Stimulated activated naive CD8-positive, alpha-beta T cell treated with anti-CD3 and anti-CD28 coated beads, Interleukin-15, Interleukin-2, amounts not matched to agents 100 ng/mL and 50 ng/mL, for 24 hours (primary cell): ENCODE measurements at regions not wholly inside any gene's neighbourhood (a gene's known extent, or its start where the extent isn't known, plus 50 kb on each side); places are given as distances from the start of the nearest gene placed in this dataset.
"Not testable (repeated sequence)": the region's sequence is repeated elsewhere in the genome, so short reads cannot be mapped to it uniquely, and the experiment has no call there.

Experiments
- H3K27ac Mint-ChIP-seq: one replicate; pipeline ENCODE4 v1.8.0; 2021; ENCODE audit warnings: mild to moderate bottlenecking, mixed read lengths
- H3K27me3 Mint-ChIP-seq: one replicate; pipeline ENCODE4 v1.8.0; 2021; ENCODE audit warnings: mixed read lengths
- H3K36me3 Mint-ChIP-seq: one replicate; pipeline ENCODE4 v1.8.0; 2021; ENCODE audit warnings: low read depth, mixed read lengths
- H3K4me1 Mint-ChIP-seq: one replicate; pipeline ENCODE4 v1.8.0; 2021; ENCODE audit warnings: low read depth, mixed read lengths
- H3K4me3 Mint-ChIP-seq: one replicate; pipeline ENCODE4 v1.8.0; 2021; ENCODE audit warnings: mild to moderate bottlenecking, mixed read lengths
- H3K9me3 Mint-ChIP-seq: one replicate; pipeline ENCODE4 v1.8.0; 2021; ENCODE audit warnings: mixed read lengths

GRCh38 chr13:63773476-63773875, 2357.8 kb upstream of the PCDH20 start:
- no peaks in the 10 kb centered on the region for H3K36me3 Mint-ChIP-seq
- no peak overlapping the region for H3K4me3 Mint-ChIP-seq
- no peak overlapping the region for H3K27ac Mint-ChIP-seq
- H3K9me3 Mint-ChIP-seq = peaks cover 8% of the 10 kb centered on the region
- no peaks in the 10 kb centered on the region for H3K27me3 Mint-ChIP-seq
- no peaks in the 10 kb centered on the region for H3K4me1 Mint-ChIP-seq

- H3K36me3 Mint-ChIP-seq, H3K4me1 Mint-ChIP-seq, H3K27me3 Mint-ChIP-seq, H3K27ac Mint-ChIP-seq, H3K9me3 Mint-ChIP-seq, H3K4me3 Mint-ChIP-seq: not testable (repeated sequence)
Observed at GRCh38 chr13:63757683-63758082, 2342.0 kb upstream of the PCDH20 start.

DNA sequence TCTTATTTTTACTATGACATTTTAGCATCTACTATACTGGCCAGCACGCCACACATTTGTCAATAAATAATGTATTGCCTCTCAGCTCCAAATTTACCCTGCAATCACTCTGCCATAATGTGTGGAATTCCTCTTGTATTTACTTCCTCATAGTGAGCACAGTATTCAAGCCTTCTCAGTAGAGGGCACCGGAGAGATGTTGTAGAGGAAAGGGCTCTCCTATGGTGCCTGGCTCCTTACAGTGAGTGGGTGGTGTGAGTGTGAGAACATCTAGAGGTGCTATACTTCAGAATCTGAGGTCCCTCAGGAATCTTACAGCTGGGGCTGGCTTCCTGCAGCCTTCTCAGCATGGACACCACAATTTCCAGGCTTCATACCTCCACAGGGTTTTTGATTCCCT, 2334.2 kb upstream of the PCDH20 start:
- H3K27ac Mint-ChIP-seq, H3K4me1 Mint-ChIP-seq, H3K36me3 Mint-ChIP-seq, H3K27me3 Mint-ChIP-seq, H3K4me3 Mint-ChIP-seq, H3K9me3 Mint-ChIP-seq: not testable (repeated sequence)

DNA sequence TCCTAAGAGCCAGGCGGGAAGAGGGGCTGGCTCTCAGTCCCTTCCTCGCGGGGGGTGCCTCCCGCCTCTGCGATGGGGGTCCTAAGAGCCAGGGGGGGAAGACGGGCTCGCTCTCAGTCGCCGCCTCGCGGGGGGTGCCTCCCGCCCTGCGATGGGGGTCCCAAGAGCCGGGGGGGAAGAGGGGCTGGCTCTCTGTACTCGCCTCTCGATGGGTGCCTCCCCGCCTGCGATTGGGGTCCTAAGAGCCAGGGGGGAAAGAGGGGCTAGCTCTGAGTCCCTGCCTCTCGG, 2326.1 kb upstream of the PCDH20 start:
- H3K4me3 Mint-ChIP-seq, H3K27me3 Mint-ChIP-seq, H3K9me3 Mint-ChIP-seq, H3K36me3 Mint-ChIP-seq, H3K4me1 Mint-ChIP-seq, H3K27ac Mint-ChIP-seq: not testable (repeated sequence)

GRCh38 chr13:63741029-63741813, 2325.6 kb upstream of the PCDH20 start:
- no peaks in the 10 kb centered on the region for H3K27me3 Mint-ChIP-seq
- H3K27ac Mint-ChIP-seq = no peak overlapping the region
- no peaks in the 10 kb centered on the region for H3K4me1 Mint-ChIP-seq
- H3K36me3 Mint-ChIP-seq = no peaks in the 10 kb centered on the region
- H3K4me3 Mint-ChIP-seq = no peak overlapping the region
- no peaks in the 10 kb centered on the region for H3K9me3 Mint-ChIP-seq

DNA sequence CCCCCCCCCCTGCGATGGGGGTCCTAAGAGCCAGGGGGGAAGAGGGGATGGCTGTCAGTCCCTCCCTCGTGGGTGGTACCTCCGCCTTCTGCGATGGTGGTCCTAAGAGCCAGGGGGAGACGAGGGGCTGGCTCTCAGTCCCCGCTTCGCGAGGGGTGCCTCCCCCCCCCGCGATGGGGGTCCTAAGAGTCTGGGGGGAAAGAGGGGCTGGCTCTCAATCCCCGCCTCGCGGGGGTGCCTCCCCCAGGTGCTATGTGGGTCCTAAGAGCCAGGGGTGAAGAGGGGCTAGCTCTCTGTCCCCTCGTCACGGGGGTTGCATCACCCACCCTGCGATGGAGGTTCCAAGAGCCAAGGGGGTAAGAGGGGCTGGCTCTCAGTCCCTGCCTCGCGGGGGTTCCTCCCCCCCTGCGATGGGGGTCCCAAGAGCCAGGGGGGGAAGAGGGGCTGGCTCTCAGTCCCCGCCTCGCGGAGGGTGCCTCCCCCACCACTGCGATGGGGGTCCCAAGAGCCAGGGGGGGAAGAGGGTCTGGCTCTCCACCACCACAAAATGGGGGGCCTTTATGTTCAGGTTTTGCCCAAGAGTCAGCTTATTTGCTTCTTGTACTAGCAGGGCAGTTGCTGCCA, 2323.6 kb upstream of the PCDH20 start:
- H3K27me3 Mint-ChIP-seq, H3K27ac Mint-ChIP-seq, H3K9me3 Mint-ChIP-seq, H3K4me3 Mint-ChIP-seq, H3K36me3 Mint-ChIP-seq, H3K4me1 Mint-ChIP-seq: not testable (repeated sequence)

DNA sequence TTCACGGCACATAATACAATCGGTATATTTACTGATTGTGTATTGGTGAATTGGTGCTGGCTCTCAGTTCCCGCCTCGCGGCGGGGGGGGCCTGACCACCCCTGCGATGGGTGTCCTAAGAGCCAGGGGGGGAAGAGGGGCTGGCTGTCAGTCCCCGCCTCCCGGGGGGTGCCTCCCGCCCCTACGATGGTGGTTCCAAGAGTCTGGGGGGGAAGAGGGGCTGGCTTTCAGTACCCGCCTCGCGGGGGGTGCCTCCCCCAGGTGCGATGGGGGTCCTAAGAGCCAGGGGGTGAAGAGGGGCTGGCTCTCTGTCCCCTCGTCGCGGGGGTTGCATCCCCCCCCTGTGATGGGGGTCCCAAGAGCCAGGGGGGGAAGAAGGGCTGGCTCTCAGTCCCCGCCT, 2321.8 kb upstream of the PCDH20 start:
- Mint-ChIP-seq H3K9me3 (no peaks in the 10 kb centered on the region), H3K36me3 (no peaks in the 10 kb centered on the region), H3K27me3 (no peaks in the 10 kb centered on the region), H3K27ac (no peak overlapping the region), H3K4me1 (no peaks in the 10 kb centered on the region), H3K4me3 (no peak overlapping the region)

DNA sequence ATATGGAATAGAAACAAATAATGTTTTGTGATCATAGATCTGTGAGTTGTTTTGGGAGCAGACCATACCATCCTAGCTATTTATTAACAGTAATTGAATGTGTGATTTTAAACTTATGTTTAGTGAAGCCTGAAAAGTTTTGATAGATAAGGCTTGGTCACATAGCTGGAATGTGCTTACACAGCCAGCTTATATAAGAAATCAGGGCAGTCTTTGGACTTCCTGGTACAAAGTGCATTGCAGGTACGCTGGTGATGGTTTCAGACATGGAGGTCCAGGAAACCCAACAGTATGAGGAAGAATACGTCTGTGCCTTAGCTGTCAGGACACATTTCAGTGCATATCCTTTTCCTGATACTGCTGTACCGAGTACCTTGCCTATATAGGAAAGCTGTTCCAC, 2316.2 kb upstream of the PCDH20 start:
- no peak overlapping the region for H3K27ac Mint-ChIP-seq
- H3K4me1 Mint-ChIP-seq = no peaks in the 10 kb centered on the region
- no peak overlapping the region for H3K4me3 Mint-ChIP-seq
- no peaks in the 10 kb centered on the region for H3K36me3 Mint-ChIP-seq
- H3K9me3 Mint-ChIP-seq = peaks cover 6% of the 10 kb centered on the region
- H3K27me3 Mint-ChIP-seq = no peaks in the 10 kb centered on the region

GRCh38 chr13:63712159-63712558, 2296.5 kb upstream of the PCDH20 start:
- H3K36me3 Mint-ChIP-seq, H3K9me3 Mint-ChIP-seq, H3K4me3 Mint-ChIP-seq, H3K27ac Mint-ChIP-seq, H3K27me3 Mint-ChIP-seq, H3K4me1 Mint-ChIP-seq: not testable (repeated sequence)

DNA sequence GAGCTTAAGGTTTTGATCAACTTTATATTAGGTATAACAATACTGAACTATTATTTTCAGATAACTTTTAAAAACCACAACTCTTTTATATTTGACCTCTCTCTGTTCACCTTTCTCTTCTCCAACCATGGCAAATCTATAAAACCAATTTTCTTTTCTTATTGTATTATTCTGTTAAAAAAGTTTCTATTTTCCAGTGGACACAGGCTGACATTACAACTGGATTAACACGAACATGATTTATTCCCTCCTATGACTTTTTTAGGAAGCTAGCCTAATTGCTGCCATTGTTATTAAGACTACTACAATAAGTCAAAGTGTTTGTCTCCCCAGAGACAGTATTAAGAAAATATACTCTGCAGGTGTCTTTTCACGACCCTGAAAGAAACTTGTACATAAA, 2291.1 kb upstream of the PCDH20 start:
- no peaks in the 10 kb centered on the region for H3K4me1 Mint-ChIP-seq
- H3K27ac Mint-ChIP-seq = no peak overlapping the region
- no peaks in the 10 kb centered on the region for H3K36me3 Mint-ChIP-seq
- peaks cover 4% of the 10 kb centered on the region for H3K9me3 Mint-ChIP-seq
- no peaks in the 10 kb centered on the region for H3K27me3 Mint-ChIP-seq
- H3K4me3 Mint-ChIP-seq = no peak overlapping the region

DNA sequence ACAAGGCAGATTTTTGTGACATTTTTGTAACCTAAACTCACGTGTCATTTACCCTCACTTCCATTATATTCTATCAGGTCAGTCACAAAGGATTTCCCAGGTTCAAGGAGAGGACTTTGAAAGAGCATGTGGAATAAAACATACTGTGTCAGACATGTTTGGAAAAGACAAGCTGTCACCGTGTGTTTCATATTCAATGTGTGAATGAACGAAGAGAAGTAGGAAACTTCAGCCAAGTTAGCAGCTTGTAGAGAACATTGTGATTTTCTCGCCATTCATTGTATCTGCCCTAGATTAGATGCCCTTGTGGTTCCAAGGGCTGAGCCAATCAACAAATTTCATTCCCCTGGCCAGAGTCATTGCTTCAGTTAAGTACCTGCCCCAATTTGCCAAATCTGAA, 2288.9 kb upstream of the PCDH20 start:
- Mint-ChIP-seq H3K27me3 (no peaks in the 10 kb centered on the region), H3K4me3 (no peak overlapping the region), H3K9me3 (peaks cover 4% of the 10 kb centered on the region), H3K27ac (no peak overlapping the region), H3K4me1 (no peaks in the 10 kb centered on the region), H3K36me3 (no peaks in the 10 kb centered on the region)

- Mint-ChIP-seq H3K36me3 (no peaks in the 10 kb centered on the region), H3K27ac (no peak overlapping the region)
Observed at GRCh38 chr13:63700350-63700749, 2284.7 kb upstream of the PCDH20 start.

GRCh38 chr13:63699948-63700347, 2284.3 kb upstream of the PCDH20 start:
- Mint-ChIP-seq H3K36me3 (no peaks in the 10 kb centered on the region), H3K9me3 (peaks cover 4% of the 10 kb centered on the region), H3K4me1 (no peaks in the 10 kb centered on the region), H3K27me3 (no peaks in the 10 kb centered on the region), H3K4me3 (no peak overlapping the region), H3K27ac (no peak overlapping the region)

More at GRCh38 chr13:63700350-63700749, 2284.7 kb upstream of the PCDH20 start:
- no peaks in the 10 kb centered on the region for H3K27me3 Mint-ChIP-seq
- no peaks in the 10 kb centered on the region for H3K4me1 Mint-ChIP-seq
- no peak overlapping the region for H3K4me3 Mint-ChIP-seq
- H3K9me3 Mint-ChIP-seq = peaks cover 4% of the 10 kb centered on the region

DNA sequence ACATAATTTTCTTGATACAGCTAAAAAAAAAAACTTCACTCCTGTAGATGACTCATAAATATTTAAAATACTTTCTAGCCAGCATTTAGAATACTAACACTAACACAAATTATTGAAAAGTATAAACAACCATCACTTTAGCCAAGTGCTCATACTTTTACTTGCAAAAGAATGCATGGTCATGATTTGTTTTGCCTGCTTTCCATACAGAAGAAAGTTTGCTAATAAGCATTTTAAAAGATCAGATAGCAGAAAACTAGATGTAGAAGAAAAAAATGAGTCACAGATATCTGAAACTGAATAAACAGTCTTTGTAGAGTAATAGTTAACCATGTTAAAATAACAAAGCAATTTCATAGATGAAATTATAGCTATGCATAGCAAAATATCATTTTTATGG, 2280.4 kb upstream of the PCDH20 start:
- Mint-ChIP-seq H3K27me3 (no peaks in the 10 kb centered on the region), H3K4me3 (no peak overlapping the region), H3K9me3 (peaks cover 4% of the 10 kb centered on the region), H3K4me1 (no peaks in the 10 kb centered on the region), H3K36me3 (no peaks in the 10 kb centered on the region), H3K27ac (no peak overlapping the region)

- Mint-ChIP-seq H3K4me3 (no peak overlapping the region), H3K4me1 (no peaks in the 10 kb centered on the region), H3K36me3 (no peaks in the 10 kb centered on the region), H3K27ac (no peak overlapping the region), H3K27me3 (no peaks in the 10 kb centered on the region), H3K9me3 (peaks cover 4% of the 10 kb centered on the region)
Observed at GRCh38 chr13:63693696-63694095, 2278.0 kb upstream of the PCDH20 start.

GRCh38 chr13:63691474-63691873, 2275.8 kb upstream of the PCDH20 start:
- H3K9me3 Mint-ChIP-seq = peaks cover 13% of the 10 kb centered on the region
- H3K36me3 Mint-ChIP-seq = no peaks in the 10 kb centered on the region
- H3K27ac Mint-ChIP-seq = no peak overlapping the region
- no peak overlapping the region for H3K4me3 Mint-ChIP-seq
- no peaks in the 10 kb centered on the region for H3K4me1 Mint-ChIP-seq
- H3K27me3 Mint-ChIP-seq = no peaks in the 10 kb centered on the region
